SIG-M5 (cell line): ENCODE measurements at regions not wholly inside any gene's neighbourhood (a gene's known extent, or its start where the extent isn't known, plus 50 kb on each side); places are given as distances from the start of the nearest gene placed in this dataset.
"Not testable (repeated sequence)": the region's sequence is repeated elsewhere in the genome, so short reads cannot be mapped to it uniquely, and the experiment has no call there.

Experiments used
- DNase-seq: peaks from one replicate; lab custom pipeline; 2025; lab: John Stamatoyannopoulos, UW

- no peak for DNase-seq
Observed at GRCh38 chr16:48680881-48681280, 70.9 kb upstream of the N4BP1 start.

- no peak for DNase-seq
Observed at GRCh38 chr16:48676836-48677235, 66.9 kb upstream of the N4BP1 start.

DNA sequence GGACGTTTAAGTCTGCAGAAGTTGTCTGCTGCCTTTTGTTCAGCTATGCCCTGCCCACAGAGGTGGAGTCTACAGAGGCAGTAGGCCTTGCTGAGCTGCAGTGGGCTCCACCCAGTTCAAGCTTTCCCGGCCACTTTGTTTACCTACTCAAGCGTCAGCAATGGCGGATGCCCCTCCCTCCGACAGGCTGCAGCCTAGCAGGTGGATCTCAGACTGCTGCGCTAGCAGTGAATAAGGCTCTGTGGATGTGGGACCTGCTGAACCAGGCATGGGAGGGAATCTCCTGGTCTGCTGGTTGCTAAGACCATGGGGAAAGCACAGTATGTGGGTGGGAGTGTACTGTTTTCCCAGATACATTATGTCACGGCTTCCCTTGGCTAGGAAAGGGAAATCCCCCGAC lies 58.2 kb upstream of the N4BP1 start:
- not testable (repeated sequence) for DNase-seq

- DNase-seq = no peak
Observed at GRCh38 chr16:48659940-48660339, 50.0 kb upstream of the N4BP1 start.
